Mesodermal cell (in vitro differentiated cells): ENCODE measurements at regions not wholly inside any gene's neighbourhood (a gene's known extent, or its start where the extent isn't known, plus 50 kb on each side); places are given as distances from the start of the nearest gene placed in this dataset.

Experiments used
- H3K27ac ChIP-seq: 2 replicates; pipeline ENCODE4 v1.7.0; 2013; ENCODE audit warnings: mild to moderate bottlenecking, low read depth, low read length, moderate library complexity; ENCODE audit not compliant: severe bottlenecking
- H3K36me3 ChIP-seq: 2 replicates; pipeline ENCODE4 v1.7.1; 2013; ENCODE audit warnings: mild to moderate bottlenecking, low read length, moderate library complexity; ENCODE audit not compliant: control insufficient read depth, insufficient read depth
- H3K4me1 ChIP-seq: one replicate; pipeline ENCODE4 v1.7.1; 2013; ENCODE audit warnings: mild to moderate bottlenecking, low read length; ENCODE audit not compliant: insufficient read depth, control insufficient read depth, poor library complexity, severe bottlenecking
- H3K4me3 ChIP-seq: 2 replicates; pipeline ENCODE4 v1.7.0; 2013; ENCODE audit warnings: low read length, control low read depth, mild to moderate bottlenecking; ENCODE audit not compliant: insufficient read depth, poor library complexity, severe bottlenecking; ENCODE audit errors: extremely low read depth
- H3K9me3 ChIP-seq: 2 replicates; pipeline ENCODE4 v1.7.1; 2013; ENCODE audit warnings: mild to moderate bottlenecking, low read length, moderate library complexity; ENCODE audit not compliant: control insufficient read depth
- WGBS, 2 experiments: methylation state at CpG; one replicate each; pipeline ENCODE4 v1.1.5; 2013; ENCODE audit warnings: missing lambda C conversion rate in 2 of 2; ENCODE audit not compliant: insufficient coverage in 2 of 2; 5-methylcytosine and 5-hydroxymethylcytosine counted together

DNA sequence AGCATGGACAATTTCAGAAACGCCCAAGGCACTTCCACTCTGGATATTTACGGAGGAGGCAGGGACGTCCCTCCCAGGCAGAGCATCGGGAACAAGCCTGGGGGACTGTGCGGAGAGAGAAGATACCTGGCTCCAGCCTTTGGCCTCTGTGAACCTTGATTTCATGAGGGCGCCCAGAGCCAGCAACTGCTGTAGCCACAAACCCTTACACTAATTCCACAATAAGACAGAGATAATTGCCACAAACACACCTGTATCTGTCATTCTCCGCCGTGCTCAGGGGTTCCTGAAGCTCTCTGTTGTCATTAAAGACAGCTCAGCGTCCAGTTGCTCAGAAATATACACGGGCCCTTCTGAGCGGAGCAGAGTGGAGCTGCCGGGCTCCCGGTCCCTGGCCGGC lies 1292.1 kb downstream of the TBC1D22A start:
- no peak overlapping the region for H3K4me3 ChIP-seq
- H3K36me3 ChIP-seq: no peaks in the 10 kb centered on the region
- no peak overlapping the region for H3K27ac ChIP-seq
- WGBS, 2 experiments: 93 to 96% methylated on average over 10 to 14 of the region's 14 CpGs
- H3K9me3 ChIP-seq: no peaks in the 10 kb centered on the region
- H3K4me1 ChIP-seq: no peaks in the 10 kb centered on the region

GRCh38 chr22:48053973-48054372 lies 1291.5 kb downstream of the TBC1D22A start:
- Histone ChIP-seq H3K27ac (no peak overlapping the region), H3K4me3 (no peak overlapping the region), H3K4me1 (no peaks in the 10 kb centered on the region), H3K9me3 (no peaks in the 10 kb centered on the region), H3K36me3 (no peaks in the 10 kb centered on the region)
- 88 to 90% methylated on average over 7 to 8 of the region's 8 CpGs for WGBS, 2 experiments

DNA sequence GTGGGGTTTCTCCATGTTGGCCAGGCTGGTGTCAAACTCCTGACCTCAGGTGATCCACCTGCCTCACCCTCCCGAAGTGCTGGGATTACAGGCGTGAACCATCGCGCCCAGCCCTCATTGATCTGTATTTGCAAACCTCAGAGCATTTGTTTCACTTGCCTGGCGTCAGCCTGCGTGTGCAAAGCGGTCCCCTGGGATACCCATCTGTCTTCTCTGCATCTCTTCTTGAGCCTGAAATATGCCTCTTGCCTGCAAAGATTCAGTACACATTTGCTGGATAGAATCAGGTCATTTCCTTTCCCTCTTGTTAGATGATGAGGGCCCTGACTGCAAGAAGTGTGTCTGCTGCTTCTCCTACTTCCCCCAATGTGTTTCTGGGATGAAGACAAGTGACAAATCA lies 1291.0 kb downstream of the TBC1D22A start:
- no peaks in the 10 kb centered on the region for H3K9me3 ChIP-seq
- 93 to 97% methylated on average over 6 to 7 of the region's 7 CpGs for WGBS, 2 experiments
- no peak overlapping the region for H3K27ac ChIP-seq
- H3K36me3 ChIP-seq: no peaks in the 10 kb centered on the region
- H3K4me3 ChIP-seq: no peak overlapping the region
- H3K4me1 ChIP-seq: no peaks in the 10 kb centered on the region

GRCh38 chr22:48052621-48052890 lies 1290.1 kb downstream of the TBC1D22A start:
- Histone ChIP-seq H3K27ac (no peak overlapping the region), H3K4me1 (no peaks in the 10 kb centered on the region), H3K4me3 (no peak overlapping the region), H3K9me3 (no peaks in the 10 kb centered on the region), H3K36me3 (no peaks in the 10 kb centered on the region)
- WGBS, 2 experiments: 99% methylated on average over 7 of the region's 7 CpGs

DNA sequence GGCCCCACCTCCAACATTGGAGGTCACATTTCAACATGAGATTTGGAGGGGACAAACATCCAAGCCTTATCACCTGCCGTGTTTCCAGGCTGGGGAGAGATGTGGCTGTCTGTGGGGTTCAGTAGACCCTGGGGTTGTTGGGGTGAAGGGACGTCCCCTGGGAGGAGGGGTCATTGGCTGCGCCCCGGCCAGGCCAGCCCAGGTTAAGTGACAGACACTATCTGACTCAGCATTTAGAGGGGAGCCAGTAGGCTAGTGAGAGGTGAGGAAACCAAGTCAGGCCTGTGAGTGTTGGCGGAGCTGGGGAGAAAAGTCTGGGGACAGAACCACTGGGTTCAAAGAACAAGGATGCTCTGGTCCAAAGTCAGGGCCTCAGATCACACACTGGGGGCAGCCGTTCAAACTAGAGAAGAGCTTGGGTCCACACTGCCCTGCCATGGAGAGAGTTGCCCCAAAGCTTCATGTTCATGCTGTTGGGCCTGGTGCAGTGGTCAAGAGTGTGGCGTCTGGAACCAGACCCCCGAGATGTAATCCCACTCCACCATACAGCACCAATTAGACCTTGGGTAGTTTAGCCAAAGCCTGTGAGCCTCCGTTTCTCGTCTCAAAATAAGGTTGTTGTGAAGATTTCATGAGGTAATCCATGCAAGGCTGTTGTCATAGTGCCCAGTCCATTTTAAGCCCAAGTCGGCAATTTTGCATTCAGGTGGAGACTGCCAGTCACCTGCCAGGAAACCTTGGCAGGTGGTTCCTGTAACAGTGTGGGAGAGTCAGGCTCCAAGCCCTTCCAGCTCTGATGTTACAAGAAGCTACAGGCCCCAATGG lies 1289.6 kb downstream of the TBC1D22A start:
- Histone ChIP-seq H3K27ac (no peak overlapping the region), H3K36me3 (no peaks in the 10 kb centered on the region), H3K4me3 (no peak overlapping the region), H3K4me1 (no peaks in the 10 kb centered on the region), H3K9me3 (no peaks in the 10 kb centered on the region)
- 93% methylated on average over 7 to 9 of the region's 11 CpGs for WGBS, 2 experiments

DNA sequence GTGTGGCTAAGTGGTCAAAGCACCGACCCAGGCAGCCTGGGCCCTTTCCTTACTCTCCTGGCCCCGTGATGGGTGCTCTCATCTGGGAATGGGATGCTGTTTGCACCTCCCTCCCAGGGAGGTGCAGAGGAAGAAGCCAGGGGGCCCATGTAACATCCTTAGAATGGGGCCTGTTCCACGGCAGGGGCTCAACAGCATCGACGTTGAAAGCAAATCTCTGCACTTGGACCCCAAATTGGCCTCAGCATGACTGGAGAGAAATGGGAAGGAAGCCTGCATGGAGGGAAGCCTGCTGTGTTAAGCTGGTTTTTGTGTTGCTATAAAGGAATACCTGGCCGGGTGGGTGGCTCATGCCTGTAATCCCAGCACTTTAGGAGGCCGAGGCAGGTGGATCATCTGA lies 1288.4 kb downstream of the TBC1D22A start:
- H3K27ac ChIP-seq: no peak overlapping the region
- WGBS, 2 experiments: 84 to 93% methylated on average over 5 to 6 of the region's 7 CpGs

GRCh38 chr22:48049116-48049515 lies 1286.7 kb downstream of the TBC1D22A start:
- no peak overlapping the region for H3K27ac ChIP-seq
- H3K36me3 ChIP-seq: no peaks in the 10 kb centered on the region
- no peaks in the 10 kb centered on the region for H3K9me3 ChIP-seq
- 80 to 90% methylated on average over 6 to 7 of the region's 10 CpGs for WGBS, 2 experiments
- no peak overlapping the region for H3K4me3 ChIP-seq
- H3K4me1 ChIP-seq: no peaks in the 10 kb centered on the region

More for the DNA sequence above, 1288.4 kb downstream of the TBC1D22A start:
- Histone ChIP-seq H3K4me3 (no peak overlapping the region), H3K9me3 (no peaks in the 10 kb centered on the region), H3K36me3 (no peaks in the 10 kb centered on the region), H3K4me1 (no peaks in the 10 kb centered on the region)

- Histone ChIP-seq H3K4me3 (no peak overlapping the region), H3K4me1 (no peaks in the 10 kb centered on the region), H3K9me3 (no peaks in the 10 kb centered on the region), H3K27ac (no peak overlapping the region), H3K36me3 (no peaks in the 10 kb centered on the region)
- 86 to 87% methylated on average over 9 of the region's 9 CpGs for WGBS, 2 experiments
Measured at GRCh38 chr22:48047722-48048500, 1285.5 kb downstream of the TBC1D22A start.

DNA sequence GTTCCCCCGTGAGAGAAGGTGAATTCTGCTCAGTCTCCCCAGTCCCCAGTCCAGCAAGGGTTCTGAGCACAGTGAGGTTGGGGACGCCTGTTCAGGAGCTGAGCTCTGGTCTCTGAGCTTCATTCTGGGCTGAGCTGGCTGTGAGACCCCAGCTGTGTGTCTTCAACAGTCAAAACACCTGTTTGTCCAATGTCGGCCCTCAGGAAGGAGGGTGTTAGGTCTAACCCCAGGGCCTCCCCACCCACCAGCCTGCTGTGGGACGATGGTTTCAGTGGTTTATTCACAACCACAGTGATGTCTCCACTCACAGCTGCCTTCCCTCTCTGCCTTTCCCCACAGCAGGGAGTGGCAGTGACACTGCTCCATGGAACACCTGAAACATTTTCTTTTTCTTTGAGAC lies 1282.9 kb downstream of the TBC1D22A start:
- H3K27ac ChIP-seq: no peak overlapping the region
- no peaks in the 10 kb centered on the region for H3K4me1 ChIP-seq
- H3K9me3 ChIP-seq: no peaks in the 10 kb centered on the region
- WGBS, 2 experiments: 89 to 92% methylated on average over 2 to 3 of the region's 4 CpGs
- H3K36me3 ChIP-seq: no peaks in the 10 kb centered on the region
- no peak overlapping the region for H3K4me3 ChIP-seq

- H3K4me1 ChIP-seq: no peaks in the 10 kb centered on the region
- no peaks in the 10 kb centered on the region for H3K9me3 ChIP-seq
- H3K4me3 ChIP-seq: no peak overlapping the region
- no peak overlapping the region for H3K27ac ChIP-seq
- no peaks in the 10 kb centered on the region for H3K36me3 ChIP-seq
- WGBS, 2 experiments: 55 to 60% methylated on average over 8 to 9 of the region's 9 CpGs
Measured at GRCh38 chr22:48044487-48045060, 1282.1 kb downstream of the TBC1D22A start.

DNA sequence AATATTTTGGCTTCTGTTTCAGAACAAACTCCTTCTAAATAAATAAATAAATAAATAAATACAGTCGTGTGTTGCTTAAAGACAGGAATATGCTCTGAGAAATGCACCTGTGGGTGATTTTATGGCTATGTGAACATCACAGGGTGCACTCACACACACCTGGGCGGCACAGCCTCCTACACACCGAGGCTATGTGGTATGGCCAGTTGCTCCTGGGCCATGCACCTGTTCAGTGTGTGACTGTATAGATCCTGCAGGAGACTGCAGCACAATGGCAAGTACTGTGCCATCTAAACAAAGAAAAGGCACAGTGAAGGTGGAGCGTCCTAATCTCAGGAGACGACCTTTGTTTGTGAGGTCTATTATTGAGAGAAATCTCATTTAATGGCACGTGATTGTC lies 1281.1 kb downstream of the TBC1D22A start:
- no peaks in the 10 kb centered on the region for H3K4me1 ChIP-seq
- no peak overlapping the region for H3K27ac ChIP-seq
- 85 to 89% methylated on average over 5 to 6 of the region's 6 CpGs for WGBS, 2 experiments
- H3K9me3 ChIP-seq: no peaks in the 10 kb centered on the region
- no peaks in the 10 kb centered on the region for H3K36me3 ChIP-seq
- H3K4me3 ChIP-seq: no peak overlapping the region
